NCI-H1417 (cell line): ENCODE measurements at regions not wholly inside any gene's neighbourhood (a gene's known extent, or its start where the extent isn't known, plus 50 kb on each side); places are given as distances from the start of the nearest gene placed in this dataset.

ENCODE experiments used
- DNase-seq, 3 experiments: peaks; one replicate each; lab custom pipeline; 2025; lab: John Stamatoyannopoulos, UW

DNA sequence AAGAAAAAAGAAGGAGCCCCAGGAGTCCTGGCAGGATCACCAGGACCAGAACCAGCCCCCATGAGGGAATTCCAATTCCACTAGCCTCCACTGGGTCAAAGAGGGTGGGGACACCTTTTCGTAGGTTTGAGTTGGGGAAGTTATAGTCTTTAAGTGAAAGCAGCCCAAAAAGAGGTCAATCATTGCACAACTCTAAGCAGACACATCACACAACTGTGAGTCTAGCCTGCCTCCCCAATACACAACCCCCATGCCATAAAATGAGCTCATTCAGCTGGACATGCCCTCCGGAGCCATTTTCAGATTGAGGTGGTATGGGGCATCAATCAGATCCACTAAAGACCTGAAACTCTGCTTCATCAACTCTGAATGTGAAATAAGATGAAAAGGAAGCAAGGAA lies 179.9 kb downstream of the NPHP4 start:
- DNase-seq = no peak

DNA sequence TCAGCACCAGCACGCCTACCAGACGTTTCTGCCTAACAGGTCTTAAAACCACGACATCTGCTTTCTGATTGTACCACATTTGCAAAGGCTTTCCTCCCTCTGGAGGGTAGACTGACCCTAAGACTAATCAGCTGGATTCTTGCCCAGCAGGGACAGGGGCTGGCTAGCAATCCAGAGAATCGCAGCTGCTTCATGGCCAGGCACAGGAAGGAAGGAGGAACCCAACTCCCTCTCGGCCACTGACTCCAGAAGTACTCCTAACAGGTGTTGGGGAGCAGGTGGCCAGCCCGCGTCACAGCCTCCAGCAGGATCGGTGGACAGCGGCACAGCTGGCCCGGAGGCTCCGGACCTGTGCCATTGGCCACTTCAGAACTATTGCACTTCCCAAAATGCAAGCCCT lies 180.8 kb downstream of the NPHP4 start:
- peak in 2 of 3 experiments; percentile 2 to 49 for DNase-seq

GRCh38 chr1:5810553-5811270 lies 181.5 kb downstream of the NPHP4 start:
- DNase-seq = no peak

DNA sequence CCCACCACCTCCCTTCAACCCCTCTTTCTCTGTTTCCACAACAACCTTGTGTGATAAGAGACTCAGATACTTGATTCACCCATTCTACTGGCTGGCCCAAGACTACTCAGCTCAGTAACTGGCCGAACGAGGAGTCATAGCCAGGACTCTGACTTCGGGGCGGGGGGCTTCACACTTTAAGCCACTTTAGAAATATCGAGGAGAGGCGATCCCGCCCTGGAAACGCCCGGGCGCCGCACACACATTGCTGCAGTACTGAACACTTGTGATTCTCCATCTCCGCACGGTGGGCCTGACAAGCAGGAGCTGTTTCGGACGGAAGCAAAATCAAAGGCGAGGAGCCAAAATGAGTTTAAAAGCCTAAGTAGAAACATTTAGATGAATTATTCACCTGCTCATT lies 182.1 kb downstream of the NPHP4 start:
- no peak for DNase-seq

- DNase-seq = no peak
Observed at GRCh38 chr1:5809207-5809788, 182.9 kb downstream of the NPHP4 start.

DNA sequence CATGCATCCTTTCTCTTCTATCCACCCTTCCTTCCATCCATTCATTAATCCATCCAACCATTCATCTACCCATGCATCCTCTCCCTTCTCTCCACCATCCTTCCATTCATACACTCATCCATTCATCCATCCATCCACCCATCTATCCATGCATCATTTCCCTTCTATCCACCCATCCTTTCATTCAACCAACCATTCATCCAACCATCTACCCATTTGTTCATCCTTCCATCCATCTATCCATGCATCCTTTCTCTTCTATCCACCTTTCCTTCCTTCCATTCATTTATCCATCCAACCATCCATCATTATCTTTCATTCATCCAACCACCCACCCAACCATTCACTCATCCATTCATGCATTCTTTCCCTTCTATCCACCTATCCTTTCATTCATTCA lies 188.4 kb downstream of the NPHP4 start:
- DNase-seq = no peak

DNA sequence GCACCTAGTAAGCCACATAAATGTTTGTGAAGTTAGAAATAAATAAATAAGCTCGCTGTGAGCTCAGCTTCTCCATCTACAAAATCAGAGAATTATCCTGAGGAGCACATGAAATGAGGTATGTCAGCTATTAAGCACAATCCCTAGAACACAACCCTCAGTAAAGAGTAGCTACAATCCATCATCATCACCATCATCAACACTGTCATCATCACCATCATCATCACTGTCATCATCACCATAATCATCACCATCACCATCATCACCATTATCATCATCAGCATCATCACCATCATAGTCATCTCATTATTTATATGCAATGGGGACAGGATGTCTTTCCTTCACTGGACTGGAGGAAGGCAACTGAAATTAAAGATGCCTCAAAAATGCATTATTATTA lies 189.6 kb downstream of the NPHP4 start:
- no peak for DNase-seq

DNA sequence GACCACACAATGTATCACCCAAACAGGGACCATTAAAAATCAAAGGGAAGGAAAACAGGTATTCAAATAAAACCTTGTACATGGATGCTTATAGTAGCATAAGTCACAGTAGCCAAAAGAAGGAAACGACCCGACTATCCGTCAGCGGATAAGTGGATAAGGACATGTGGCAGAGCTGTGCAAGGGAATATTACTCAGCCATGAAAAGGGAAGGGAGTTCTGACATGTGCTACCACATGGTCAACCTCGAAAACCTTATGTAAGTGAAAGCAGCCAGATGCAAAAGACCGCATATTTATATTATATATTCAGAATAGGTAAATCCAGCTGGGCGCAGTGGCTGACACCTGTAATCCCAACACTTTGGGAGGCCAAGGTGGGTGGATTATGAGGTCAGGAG lies 193.3 kb downstream of the NPHP4 start:
- no peak for DNase-seq

GRCh38 chr1:5798151-5798730 lies 194.0 kb downstream of the NPHP4 start:
- DNase-seq = no peak

DNA sequence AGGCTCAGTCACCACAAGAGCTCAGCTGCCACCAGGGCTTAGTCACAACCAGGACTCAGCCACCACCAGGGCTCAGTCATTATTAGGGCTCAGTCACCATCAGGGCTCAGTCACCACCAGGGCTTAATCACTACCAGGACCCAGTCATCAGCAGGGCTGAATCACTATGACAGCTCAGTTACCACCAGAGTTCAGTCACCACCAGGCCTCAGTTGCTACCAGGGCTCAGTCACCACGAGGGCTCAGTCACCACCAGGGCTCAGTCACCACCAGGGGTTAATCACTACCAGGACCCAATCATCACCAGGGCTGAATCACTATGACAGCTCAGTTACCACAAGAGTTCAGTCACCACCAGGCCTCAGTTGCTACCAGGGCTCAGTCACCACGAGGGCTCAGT lies 196.2 kb downstream of the NPHP4 start:
- DNase-seq = no peak

- DNase-seq = no peak
Observed at GRCh38 chr1:5794279-5794678, 197.9 kb downstream of the NPHP4 start.

DNA sequence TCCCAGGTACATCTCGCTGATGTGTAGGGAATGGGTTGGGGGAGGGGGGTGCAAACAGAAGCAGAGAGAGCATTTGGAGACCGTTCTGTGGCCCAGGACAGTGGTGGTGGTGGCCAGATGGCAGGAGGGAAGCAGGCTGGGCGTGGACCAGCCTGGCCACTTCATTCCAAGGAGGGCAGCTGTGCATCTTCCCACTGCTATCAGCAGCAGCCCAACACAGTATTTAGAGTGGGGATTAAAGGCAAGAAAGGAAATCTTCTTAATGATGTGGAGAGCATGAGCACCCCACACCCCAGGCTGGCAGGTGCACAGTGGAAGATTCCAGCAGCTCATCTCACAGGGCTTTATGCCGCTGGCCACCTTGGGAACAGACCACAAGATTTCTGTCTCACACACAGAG lies 198.7 kb downstream of the NPHP4 start:
- no peak for DNase-seq

- no peak for DNase-seq
Observed at GRCh38 chr1:5781079-5781478, 211.1 kb downstream of the NPHP4 start.

GRCh38 chr1:5780324-5780716 lies 211.9 kb downstream of the NPHP4 start:
- no peak for DNase-seq

- no peak for DNase-seq
Observed at GRCh38 chr1:5779608-5780323, 212.5 kb downstream of the NPHP4 start.

GRCh38 chr1:5776035-5776550 lies 216.1 kb downstream of the NPHP4 start:
- no peak for DNase-seq

DNA sequence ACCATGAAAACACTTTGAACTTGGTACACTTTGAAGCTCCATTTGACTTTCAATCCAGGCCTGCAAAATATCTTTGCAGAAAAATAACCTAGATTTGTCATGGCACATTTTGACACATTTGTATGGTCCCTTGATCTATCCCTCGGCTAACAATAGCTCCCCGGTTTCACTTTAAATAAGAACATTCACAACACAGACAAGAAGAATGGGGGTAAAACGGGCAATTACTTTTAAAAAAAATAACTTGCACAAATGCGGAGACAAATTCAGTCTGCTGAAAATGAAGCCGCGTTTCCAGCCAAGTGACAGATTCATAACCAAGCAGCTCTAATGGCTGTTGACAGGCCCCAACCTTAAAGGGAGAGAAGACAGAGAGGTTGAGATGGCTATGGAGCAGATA lies 218.2 kb downstream of the NPHP4 start:
- no peak for DNase-seq

DNA sequence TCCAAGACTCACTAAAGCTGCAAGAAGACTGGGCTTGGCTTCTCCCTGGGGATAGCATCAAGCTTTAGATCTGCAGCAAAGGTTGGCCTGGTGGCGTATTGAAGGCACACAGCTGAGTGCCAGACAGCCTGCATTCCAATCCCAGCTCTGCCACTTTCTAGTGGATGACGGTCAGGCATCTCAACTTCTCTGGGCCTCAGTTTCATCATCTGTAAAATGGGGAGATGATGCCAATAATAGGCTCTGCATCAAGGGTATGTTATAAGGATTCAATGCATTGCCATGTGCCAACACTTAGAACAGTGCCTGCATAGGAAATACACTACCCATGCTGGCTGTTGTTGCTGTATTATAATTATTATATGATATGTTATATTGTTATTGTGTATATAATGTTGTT lies 220.4 kb downstream of the NPHP4 start:
- DNase-seq = no peak

DNA sequence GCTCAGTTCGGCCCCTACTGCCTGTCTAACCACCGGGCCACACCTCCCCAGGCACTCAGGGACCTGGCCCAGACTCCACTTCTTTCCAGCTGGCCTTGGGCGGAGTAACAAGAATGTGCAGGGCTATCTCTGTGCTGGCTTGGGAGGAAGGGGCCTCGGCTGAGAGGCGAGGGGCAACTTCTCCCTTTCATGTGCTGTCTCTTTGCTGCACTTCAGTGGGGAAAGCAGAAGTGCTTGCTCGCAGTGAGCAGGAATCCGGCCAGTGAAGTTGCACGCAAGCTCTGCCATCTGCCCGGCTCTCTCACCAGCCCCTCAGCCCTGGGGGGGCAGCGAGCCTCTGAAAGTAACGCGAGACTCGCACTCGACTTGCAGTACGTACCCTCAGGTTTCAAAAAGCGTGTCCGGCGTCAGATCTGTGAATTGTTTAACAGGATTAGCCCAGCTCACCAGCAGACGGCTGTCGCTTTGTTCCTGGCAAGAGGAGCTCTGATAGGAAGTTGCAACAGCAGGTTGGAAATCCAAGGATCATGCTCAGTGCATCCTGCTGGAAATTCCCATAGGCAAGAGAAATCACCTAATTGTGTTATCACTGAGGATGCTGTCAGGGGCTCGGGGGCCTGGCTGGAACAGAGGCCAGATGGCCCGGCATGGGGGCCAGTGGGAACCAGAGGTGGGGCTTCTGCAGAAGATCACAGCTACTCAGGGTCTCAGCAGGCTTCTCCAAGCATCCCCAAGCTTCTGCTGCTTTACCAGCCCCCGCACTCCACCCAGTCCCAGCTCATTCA lies 221.1 kb downstream of the NPHP4 start:
- peak in 1 of 3 experiments; percentile 81 for DNase-seq

GRCh38 chr1:5769760-5770159 lies 222.5 kb downstream of the NPHP4 start:
- DNase-seq = no peak

DNA sequence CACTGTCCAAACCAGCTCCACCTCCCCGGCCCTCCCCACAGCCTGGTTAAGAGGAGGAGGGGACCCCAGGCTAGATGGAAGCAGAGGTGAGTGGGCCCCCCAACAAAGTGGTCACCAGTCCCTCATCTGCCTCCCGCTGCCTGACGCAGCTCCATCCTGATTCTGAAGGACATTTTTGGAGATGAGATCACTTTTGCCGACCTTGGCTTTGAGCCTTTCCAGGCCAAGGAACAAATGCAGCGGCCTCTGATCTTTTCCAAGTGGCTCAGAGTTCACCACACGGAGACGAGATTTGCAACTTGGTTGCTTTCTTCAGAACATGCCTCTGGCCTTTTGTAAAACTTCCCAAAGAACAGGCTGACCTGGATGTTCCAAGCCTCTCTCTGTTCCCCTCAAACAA lies 223.1 kb downstream of the NPHP4 start:
- no peak for DNase-seq

GRCh38 chr1:5768014-5768413 lies 224.2 kb downstream of the NPHP4 start:
- no peak for DNase-seq
